Hematopoietic multipotent progenitor cell treated with erythropoietin and hydrocortisone succinate and interleukin-3 and kit ligand, for 15 days (in vitro differentiated cells): ENCODE measurements at regions not wholly inside any gene's neighbourhood (a gene's known extent, or its start where the extent isn't known, plus 50 kb on each side); places are given as distances from the start of the nearest gene placed in this dataset.

Experiments used
- DNase-seq: peaks from one replicate; pipeline ENCODE4 v3.0.0-alpha.2; 2015; ENCODE audit warnings: low spot score

GRCh38 chr18:67651438-67651837, 134.9 kb upstream of the DSEL start:
- DNase-seq, result no peak

GRCh38 chr18:67650686-67651385, 134.3 kb upstream of the DSEL start:
- DNase-seq, result no peak

GRCh38 chr18:67646890-67647289, 130.4 kb upstream of the DSEL start:
- no peak for DNase-seq

- no peak for DNase-seq
Observed at GRCh38 chr18:67644226-67644625, 127.7 kb upstream of the DSEL start.

GRCh38 chr18:67639872-67640271, 123.4 kb upstream of the DSEL start:
- DNase-seq, result no peak

- DNase-seq, result no peak
Observed at GRCh38 chr18:67636597-67637385, 120.3 kb upstream of the DSEL start.

GRCh38 chr18:67634631-67635338, 118.3 kb upstream of the DSEL start:
- no peak for DNase-seq

GRCh38 chr18:67633939-67634338, 117.4 kb upstream of the DSEL start:
- no peak for DNase-seq

- DNase-seq, result no peak
Observed at GRCh38 chr18:67621906-67622305, 105.4 kb upstream of the DSEL start.

GRCh38 chr18:67621049-67621713, 104.7 kb upstream of the DSEL start:
- no peak for DNase-seq

GRCh38 chr18:67618061-67618460, 101.5 kb upstream of the DSEL start:
- DNase-seq, result no peak

GRCh38 chr18:67615876-67616275, 99.4 kb upstream of the DSEL start:
- no peak for DNase-seq

- DNase-seq, result no peak
Observed at GRCh38 chr18:67613731-67614130, 97.2 kb upstream of the DSEL start.

- no peak for DNase-seq
Observed at GRCh38 chr18:67612281-67612680, 95.8 kb upstream of the DSEL start.

- no peak for DNase-seq
Observed at GRCh38 chr18:67608615-67609273, 92.2 kb upstream of the DSEL start.

GRCh38 chr18:67608191-67608590, 91.7 kb upstream of the DSEL start:
- DNase-seq, result no peak

GRCh38 chr18:67600181-67601180, 84.0 kb upstream of the DSEL start:
- no peak for DNase-seq

GRCh38 chr18:67599277-67599676, 82.8 kb upstream of the DSEL start:
- no peak for DNase-seq

- DNase-seq, result no peak
Observed at GRCh38 chr18:67597759-67598158, 81.2 kb upstream of the DSEL start.

GRCh38 chr18:67596003-67596402, 79.5 kb upstream of the DSEL start:
- no peak for DNase-seq
